SU-DHL-6 (cell line): ENCODE measurements at regions not wholly inside any gene's neighbourhood (a gene's known extent, or its start where the extent isn't known, plus 50 kb on each side); places are given as distances from the start of the nearest gene placed in this dataset.

Experiments
- H2AFZ ChIP-seq: fragments of 200-600 bp; sonication (generic); 2 replicates; pipeline ENCODE4 v1.6.1; 2014; ENCODE audit warnings: low read depth, mild to moderate bottlenecking, moderate library complexity, mixed read lengths, antibody characterized with exemption, low read length; ENCODE audit not compliant: severe bottlenecking
- H3F3A ChIP-seq: fragments of 200-600 bp; shearing (Covaris generic); 2 replicates; pipeline ENCODE4 v1.6.0; 2016; ENCODE audit warnings: antibody characterized with exemption, mild to moderate bottlenecking; ENCODE audit not compliant: insufficient read depth
- H3K27ac ChIP-seq: fragments of 200-600 bp; sonication (generic); 2 replicates; pipeline ENCODE4 v1.5.1; 2016; ENCODE audit warnings: low read depth, mild to moderate bottlenecking, low read length, moderate library complexity, mixed read lengths
- H3K27me3 ChIP-seq: fragments of 200-600 bp; sonication (generic), shearing (Covaris generic); 2 replicates; pipeline ENCODE4 v1.6.0; 2014; ENCODE audit warnings: mild to moderate bottlenecking, low read length
- H3K36me3 ChIP-seq: fragments of 200-600 bp; sonication (generic); 2 replicates; pipeline ENCODE4 v1.6.1; 2014; ENCODE audit warnings: mild to moderate bottlenecking, low read length, mixed read lengths
- H3K4me2 ChIP-seq: fragments of 300-600, 200-600 bp; shearing (Covaris generic), sonication (generic); 2 replicates; pipeline ENCODE4 v1.6.0; 2014; ENCODE audit warnings: low read length, low read depth, mild to moderate bottlenecking; ENCODE audit not compliant: poor library complexity, severe bottlenecking
- H3K4me3 ChIP-seq: fragments of 200-600 bp; sonication (generic); 2 replicates; pipeline ENCODE4 v1.5.1; 2014; ENCODE audit warnings: antibody characterized with exemption, low read length, mild to moderate bottlenecking, mixed read lengths; ENCODE audit not compliant: insufficient read depth, poor library complexity, severe bottlenecking
- H3K79me2 ChIP-seq: fragments of 200-600 bp; sonication (generic); 2 replicates; pipeline ENCODE4 v1.6.1; 2014; ENCODE audit warnings: mild to moderate bottlenecking, low read length, moderate library complexity; ENCODE audit not compliant: insufficient read depth
- H3K9ac ChIP-seq: fragments of 200-600 bp; sonication (generic); 2 replicates; pipeline ENCODE4 v1.7.0; 2014; ENCODE audit warnings: mild to moderate bottlenecking, low read length
- H3K9me2 ChIP-seq: fragments of 200-600 bp; sonication (generic); replicated peaks from 2 replicates; pipeline ENCODE4 v1.6.1; 2014; ENCODE audit warnings: low read length; ENCODE audit not compliant: insufficient read depth
- H3K9me3 ChIP-seq: fragments of 200-600 bp; sonication (generic); 2 replicates; pipeline ENCODE4 v1.6.1; 2014; ENCODE audit warnings: low read length, mixed read lengths; ENCODE audit not compliant: insufficient read depth
- H4K20me1 ChIP-seq: fragments of 200-600 bp; sonication (generic); 2 replicates; pipeline ENCODE4 v1.6.1; 2014; ENCODE audit warnings: low read depth, mild to moderate bottlenecking, antibody characterized with exemption, low read length, moderate library complexity, mixed read lengths
- EZH2phosphoT487 ChIP-seq: fragments of 200-600 bp; sonication (generic), shearing (Covaris generic); conservative IDR thresholded peaks from 2 replicates; pipeline ENCODE4 v1.6.1; 2018; ENCODE audit warnings: mild to moderate bottlenecking, antibody characterized with exemption, low read length, moderate library complexity, mixed read lengths
- TF ChIP-seq, protein P1 (sequence below): fragments of 200-600 bp; sonication (generic); IDR thresholded peaks from one replicate; pipeline ENCODE4 v1.5.1; 2017; ENCODE audit warnings: antibody characterized with exemption, mild to moderate bottlenecking, low read length, moderate library complexity; ENCODE audit not compliant: insufficient read depth, poor library complexity, severe bottlenecking

DNA sequence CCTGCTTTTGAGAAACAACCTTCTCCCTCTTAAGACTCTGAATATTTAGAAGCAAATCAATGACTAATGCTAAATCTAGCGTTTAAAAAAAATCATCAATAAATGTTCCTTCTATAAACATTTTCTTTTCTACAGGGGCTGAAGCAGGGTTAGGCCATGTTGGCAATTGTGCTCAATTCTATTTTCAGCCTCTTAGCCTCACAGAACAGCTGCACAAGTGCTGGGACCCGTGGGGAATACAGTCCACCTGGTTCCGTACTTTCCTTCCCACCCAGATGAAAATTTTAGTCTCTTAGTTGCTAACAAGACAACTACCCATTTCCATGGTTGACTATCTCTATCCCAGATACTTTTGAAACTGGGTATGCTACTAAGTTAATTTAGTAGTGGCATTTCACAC lies 138.6 kb downstream of the RPS12 start:
- Histone ChIP-seq H3K4me3 (no peak overlapping the region), H4K20me1 (no peaks in the 10 kb centered on the region), H3K36me3 (no peaks in the 10 kb centered on the region), H3K4me2 (no peak overlapping the region), H3F3A (no peaks in the 10 kb centered on the region), H2AFZ (no peak overlapping the region), H3K27me3 (no peaks in the 10 kb centered on the region), H3K9ac (no peak overlapping the region), H3K79me2 (no peaks in the 10 kb centered on the region), H3K9me3 (no peaks in the 10 kb centered on the region), H3K9me2 (no peaks in the 10 kb centered on the region), H3K27ac (no peak overlapping the region)
- TF ChIP-seq, protein P1, sequence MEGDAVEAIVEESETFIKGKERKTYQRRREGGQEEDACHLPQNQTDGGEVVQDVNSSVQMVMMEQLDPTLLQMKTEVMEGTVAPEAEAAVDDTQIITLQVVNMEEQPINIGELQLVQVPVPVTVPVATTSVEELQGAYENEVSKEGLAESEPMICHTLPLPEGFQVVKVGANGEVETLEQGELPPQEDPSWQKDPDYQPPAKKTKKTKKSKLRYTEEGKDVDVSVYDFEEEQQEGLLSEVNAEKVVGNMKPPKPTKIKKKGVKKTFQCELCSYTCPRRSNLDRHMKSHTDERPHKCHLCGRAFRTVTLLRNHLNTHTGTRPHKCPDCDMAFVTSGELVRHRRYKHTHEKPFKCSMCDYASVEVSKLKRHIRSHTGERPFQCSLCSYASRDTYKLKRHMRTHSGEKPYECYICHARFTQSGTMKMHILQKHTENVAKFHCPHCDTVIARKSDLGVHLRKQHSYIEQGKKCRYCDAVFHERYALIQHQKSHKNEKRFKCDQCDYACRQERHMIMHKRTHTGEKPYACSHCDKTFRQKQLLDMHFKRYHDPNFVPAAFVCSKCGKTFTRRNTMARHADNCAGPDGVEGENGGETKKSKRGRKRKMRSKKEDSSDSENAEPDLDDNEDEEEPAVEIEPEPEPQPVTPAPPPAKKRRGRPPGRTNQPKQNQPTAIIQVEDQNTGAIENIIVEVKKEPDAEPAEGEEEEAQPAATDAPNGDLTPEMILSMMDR: no peak
- TF ChIP-seq EZH2phosphoT487: no peak

DNA sequence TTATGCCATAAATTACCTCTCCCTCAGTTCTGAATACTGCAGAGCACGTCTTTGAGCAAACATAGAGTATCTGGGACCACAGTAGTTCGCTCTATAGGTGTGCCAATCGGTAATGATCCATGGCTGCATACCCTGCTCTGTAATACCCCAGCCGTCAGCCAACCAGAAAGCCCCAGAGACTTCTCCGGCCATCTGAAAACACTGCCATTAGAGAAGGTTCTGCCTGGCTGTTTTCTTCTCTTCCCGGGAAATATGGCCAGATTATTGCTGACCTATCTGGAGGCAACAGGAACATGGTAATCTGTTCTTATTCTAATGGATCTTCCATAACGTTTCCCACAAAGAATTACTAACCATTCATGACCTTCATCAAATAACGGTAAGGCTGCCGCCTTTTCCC lies 139.9 kb downstream of the RPS12 start:
- Histone ChIP-seq H3K9me2 (no peaks in the 10 kb centered on the region), H3K9ac (no peak overlapping the region), H3K9me3 (no peaks in the 10 kb centered on the region), H3F3A (no peaks in the 10 kb centered on the region), H3K27me3 (no peaks in the 10 kb centered on the region), H3K27ac (no peak overlapping the region), H3K79me2 (no peaks in the 10 kb centered on the region), H3K36me3 (no peaks in the 10 kb centered on the region), H3K4me3 (no peak overlapping the region), H4K20me1 (no peaks in the 10 kb centered on the region), H3K4me2 (no peak overlapping the region), H2AFZ (no peak overlapping the region)
- TF ChIP-seq, protein P1: no peak
- TF ChIP-seq EZH2phosphoT487: no peak

DNA sequence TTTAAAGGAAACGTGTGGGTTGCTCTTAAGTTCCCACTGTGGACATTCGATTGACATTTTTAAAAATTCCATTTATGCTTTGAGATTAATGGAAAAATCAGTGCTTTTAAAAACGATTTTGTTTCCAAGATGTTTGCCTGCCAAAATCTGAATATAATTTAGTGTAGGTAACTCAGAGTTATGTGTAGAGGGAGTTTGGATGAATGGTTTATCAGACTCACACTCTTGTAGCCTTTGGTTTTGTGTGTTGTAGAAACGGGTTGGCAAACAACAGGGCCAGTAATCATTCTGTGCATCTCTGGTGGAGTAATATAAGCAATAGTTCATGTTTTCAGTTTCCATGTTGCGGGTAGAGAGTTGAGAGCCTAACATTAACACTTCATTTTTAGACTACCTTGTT lies 140.6 kb downstream of the RPS12 start:
- H4K20me1 ChIP-seq: no peaks in the 10 kb centered on the region
- H3K9ac ChIP-seq: no peak overlapping the region
- H3K9me2 ChIP-seq: no peaks in the 10 kb centered on the region
- H3K9me3 ChIP-seq: no peaks in the 10 kb centered on the region
- no peaks in the 10 kb centered on the region for H3K27me3 ChIP-seq
- no peak overlapping the region for H3K4me3 ChIP-seq
- no peak overlapping the region for H3K4me2 ChIP-seq
- no peaks in the 10 kb centered on the region for H3K36me3 ChIP-seq
- no peaks in the 10 kb centered on the region for H3K79me2 ChIP-seq
- H3F3A ChIP-seq: no peaks in the 10 kb centered on the region
- H3K27ac ChIP-seq: no peak overlapping the region
- TF ChIP-seq EZH2phosphoT487: no peak
- TF ChIP-seq, protein P1: no peak
- no peak overlapping the region for H2AFZ ChIP-seq

DNA sequence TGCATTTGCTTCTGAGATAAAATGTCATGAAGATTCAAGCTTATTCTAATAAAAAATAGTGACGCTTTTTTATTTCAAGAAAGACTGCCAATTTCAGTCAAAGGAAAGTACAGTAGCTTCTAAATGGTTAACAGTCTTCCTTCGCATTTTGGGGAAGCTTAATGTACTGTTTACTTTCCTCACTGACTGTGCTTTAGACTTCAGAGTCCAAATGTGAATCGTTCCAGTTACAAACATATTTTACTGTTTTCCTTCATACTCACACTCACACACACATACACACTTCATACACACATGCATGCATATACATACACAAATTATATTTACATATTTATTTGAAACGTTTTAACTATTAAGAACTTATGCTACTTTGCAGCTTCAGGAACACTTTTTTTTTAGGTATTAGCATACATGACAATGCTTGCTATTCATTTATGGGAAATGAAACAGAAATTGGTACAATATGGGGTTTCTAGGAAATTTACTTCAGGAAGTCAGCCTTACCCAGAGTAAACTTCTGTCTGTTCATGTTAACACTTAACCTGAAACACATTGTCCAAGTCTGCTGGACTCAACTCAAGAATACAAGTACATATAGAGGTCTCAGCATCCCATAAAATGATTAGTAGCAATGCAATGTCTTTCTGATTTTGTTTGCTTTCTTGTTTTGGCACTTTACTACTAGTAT lies 145.4 kb downstream of the RPS12 start:
- no peak overlapping the region for H2AFZ ChIP-seq
- no peak overlapping the region for H3K4me2 ChIP-seq
- H3K27me3 ChIP-seq: no peaks in the 10 kb centered on the region
- no peaks in the 10 kb centered on the region for H3K9me3 ChIP-seq
- H3F3A ChIP-seq: no peaks in the 10 kb centered on the region
- no peak for TF ChIP-seq EZH2phosphoT487
- TF ChIP-seq, protein P1: no peak
- H3K4me3 ChIP-seq: no peak overlapping the region
- no peaks in the 10 kb centered on the region for H3K36me3 ChIP-seq
- H3K9me2 ChIP-seq: no peaks in the 10 kb centered on the region
- no peaks in the 10 kb centered on the region for H4K20me1 ChIP-seq
- no peak overlapping the region for H3K9ac ChIP-seq
- no peaks in the 10 kb centered on the region for H3K79me2 ChIP-seq
- H3K27ac ChIP-seq: no peak overlapping the region
